ENCODE measurements at regions not wholly inside any gene's neighbourhood (a gene's known extent, or its start where the extent isn't known, plus 50 kb on each side); places are given as distances from the start of the nearest gene placed in this dataset.

- TF ChIP-seq CTCF (conservative IDR thresholded peaks at IDR 0.05) = no peak
- TF ChIP-seq ZFX (IDR thresholded peaks at IDR 0.05) = no peak
Observed at GRCh38 chr16:35149550-35149949, 1690.1 kb downstream of the TP53TG3F start.

All from C4-2B (cell line).